ENCODE measurements at regions not wholly inside any gene's neighbourhood (a gene's known extent, or its start where the extent isn't known, plus 50 kb on each side); places are given as distances from the start of the nearest gene placed in this dataset.

DNA sequence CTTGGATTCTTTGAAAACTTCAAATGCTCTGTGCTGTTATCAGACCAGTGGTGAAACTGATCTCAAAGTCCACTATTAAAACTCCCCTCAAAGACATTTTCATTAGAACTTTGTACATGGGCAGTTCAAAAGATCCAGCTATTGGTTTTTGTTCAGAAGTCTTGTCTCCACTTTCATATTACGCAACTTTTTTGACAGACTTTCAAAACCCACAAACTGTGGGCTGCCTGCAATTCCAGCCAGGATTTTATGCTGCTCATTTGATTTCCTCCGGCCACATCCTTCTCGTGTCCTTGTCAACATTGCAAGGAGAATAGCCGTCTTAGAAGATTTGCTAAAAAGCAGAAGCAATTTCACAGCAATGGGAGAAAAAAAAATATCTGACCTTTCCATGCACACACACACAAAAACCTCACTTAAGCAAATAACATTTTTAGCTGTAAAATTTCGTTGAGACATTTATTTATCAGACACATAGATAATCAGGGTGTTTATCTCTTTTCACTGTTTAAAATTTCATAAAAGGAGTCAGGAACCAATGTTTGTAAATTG, 1990.5 kb downstream of the MAT2B start:
- DNase-seq, result no peak
- Histone ChIP-seq H3K27me3 (ENCODE audit: control insufficient read depth, insufficient read depth, low read length, poor library complexity, severe bottlenecking) (no peaks in the 10 kb centered on the region), H3K36me3 (ENCODE audit: control insufficient read depth, insufficient read depth, low read length) (no peaks in the 10 kb centered on the region), H3K9ac (ENCODE audit: extremely low read depth, low read length, poor library complexity, severe bottlenecking) (no peak overlapping the region), H3K4me1 (ENCODE audit: control insufficient read depth, insufficient read depth, low read length) (peaks cover 4% of the 10 kb centered on the region), H3K4me3 (ENCODE audit: low read length) (no peak overlapping the region), H3K27ac (ENCODE audit: low read depth, low read length) (no peak overlapping the region), H3K9me3 (ENCODE audit: control insufficient read depth, low read length) (no peaks in the 10 kb centered on the region)
- Mint-ChIP-seq H3K27ac (no peak overlapping the region), H3K9me3 (peaks cover 2% of the 10 kb centered on the region), H3K4me1 (peaks cover 9% of the 10 kb centered on the region), H3K36me3 (ENCODE audit: low read depth) (no peaks in the 10 kb centered on the region), H3K4me3 (no peak overlapping the region), H3K27me3 (ENCODE audit: insufficient read depth) (no peaks in the 10 kb centered on the region)
- TF ChIP-seq, protein P1, sequence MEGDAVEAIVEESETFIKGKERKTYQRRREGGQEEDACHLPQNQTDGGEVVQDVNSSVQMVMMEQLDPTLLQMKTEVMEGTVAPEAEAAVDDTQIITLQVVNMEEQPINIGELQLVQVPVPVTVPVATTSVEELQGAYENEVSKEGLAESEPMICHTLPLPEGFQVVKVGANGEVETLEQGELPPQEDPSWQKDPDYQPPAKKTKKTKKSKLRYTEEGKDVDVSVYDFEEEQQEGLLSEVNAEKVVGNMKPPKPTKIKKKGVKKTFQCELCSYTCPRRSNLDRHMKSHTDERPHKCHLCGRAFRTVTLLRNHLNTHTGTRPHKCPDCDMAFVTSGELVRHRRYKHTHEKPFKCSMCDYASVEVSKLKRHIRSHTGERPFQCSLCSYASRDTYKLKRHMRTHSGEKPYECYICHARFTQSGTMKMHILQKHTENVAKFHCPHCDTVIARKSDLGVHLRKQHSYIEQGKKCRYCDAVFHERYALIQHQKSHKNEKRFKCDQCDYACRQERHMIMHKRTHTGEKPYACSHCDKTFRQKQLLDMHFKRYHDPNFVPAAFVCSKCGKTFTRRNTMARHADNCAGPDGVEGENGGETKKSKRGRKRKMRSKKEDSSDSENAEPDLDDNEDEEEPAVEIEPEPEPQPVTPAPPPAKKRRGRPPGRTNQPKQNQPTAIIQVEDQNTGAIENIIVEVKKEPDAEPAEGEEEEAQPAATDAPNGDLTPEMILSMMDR (conservative IDR thresholded peaks at IDR 0.05), result no peak
- 90 to 100% methylated on average over 4 to 5 of the region's 5 CpGs for WGBS, 2 experiments (ENCODE audit: insufficient coverage in 1 of 2, insufficient read length in 1 of 2)

DNA sequence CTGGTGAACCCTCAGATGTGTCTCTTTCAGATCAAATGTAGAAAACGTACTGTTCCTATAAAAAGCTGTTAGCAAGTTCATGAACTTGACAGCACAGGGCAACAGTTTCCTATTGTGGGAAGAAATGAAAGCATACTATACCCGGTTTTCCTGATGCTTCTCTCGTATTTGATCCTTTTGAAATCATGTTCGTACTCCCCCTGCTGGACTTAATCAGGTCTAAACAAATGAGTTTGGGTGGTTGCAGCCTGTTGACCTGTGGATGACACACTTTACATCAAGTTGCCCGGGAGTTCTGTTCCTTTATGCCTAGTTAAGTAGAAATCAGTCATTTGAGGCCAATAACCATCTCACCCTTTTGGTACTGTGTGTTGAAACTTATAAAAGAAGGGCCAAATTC, 1992.3 kb downstream of the MAT2B start:
- no peaks in the 10 kb centered on the region for H3K27me3 Mint-ChIP-seq (ENCODE audit: insufficient read depth)
- peaks cover 4% of the 10 kb centered on the region for H3K4me1 ChIP-seq (ENCODE audit: control insufficient read depth, insufficient read depth, low read length)
- H3K36me3 Mint-ChIP-seq (ENCODE audit: low read depth), result no peaks in the 10 kb centered on the region
- no peak overlapping the region for H3K4me3 Mint-ChIP-seq
- no peak overlapping the region for H3K27ac Mint-ChIP-seq
- H3K36me3 ChIP-seq (ENCODE audit: control insufficient read depth, insufficient read depth, low read length), result no peaks in the 10 kb centered on the region
- H3K27ac ChIP-seq (ENCODE audit: low read depth, low read length), result no peak overlapping the region
- no peaks in the 10 kb centered on the region for H3K27me3 ChIP-seq (ENCODE audit: control insufficient read depth, insufficient read depth, low read length, poor library complexity, severe bottlenecking)
- DNase-seq, result peak; percentile 54
- no peak overlapping the region for H3K4me3 ChIP-seq (ENCODE audit: low read length)
- peaks cover 9% of the 10 kb centered on the region for H3K4me1 Mint-ChIP-seq
- TF ChIP-seq, protein P1 (conservative IDR thresholded peaks at IDR 0.05), result peak; percentile 72
- no peak overlapping the region for H3K9ac ChIP-seq (ENCODE audit: extremely low read depth, low read length, poor library complexity, severe bottlenecking)
- H3K9me3 ChIP-seq (ENCODE audit: control insufficient read depth, low read length), result no peaks in the 10 kb centered on the region
- H3K9me3 Mint-ChIP-seq, result peaks cover 2% of the 10 kb centered on the region
- WGBS, 2 experiments (ENCODE audit: insufficient coverage in 1 of 2, insufficient read length in 1 of 2), result 87 to 91% methylated on average over 3 to 5 of the region's 5 CpGs

DNA sequence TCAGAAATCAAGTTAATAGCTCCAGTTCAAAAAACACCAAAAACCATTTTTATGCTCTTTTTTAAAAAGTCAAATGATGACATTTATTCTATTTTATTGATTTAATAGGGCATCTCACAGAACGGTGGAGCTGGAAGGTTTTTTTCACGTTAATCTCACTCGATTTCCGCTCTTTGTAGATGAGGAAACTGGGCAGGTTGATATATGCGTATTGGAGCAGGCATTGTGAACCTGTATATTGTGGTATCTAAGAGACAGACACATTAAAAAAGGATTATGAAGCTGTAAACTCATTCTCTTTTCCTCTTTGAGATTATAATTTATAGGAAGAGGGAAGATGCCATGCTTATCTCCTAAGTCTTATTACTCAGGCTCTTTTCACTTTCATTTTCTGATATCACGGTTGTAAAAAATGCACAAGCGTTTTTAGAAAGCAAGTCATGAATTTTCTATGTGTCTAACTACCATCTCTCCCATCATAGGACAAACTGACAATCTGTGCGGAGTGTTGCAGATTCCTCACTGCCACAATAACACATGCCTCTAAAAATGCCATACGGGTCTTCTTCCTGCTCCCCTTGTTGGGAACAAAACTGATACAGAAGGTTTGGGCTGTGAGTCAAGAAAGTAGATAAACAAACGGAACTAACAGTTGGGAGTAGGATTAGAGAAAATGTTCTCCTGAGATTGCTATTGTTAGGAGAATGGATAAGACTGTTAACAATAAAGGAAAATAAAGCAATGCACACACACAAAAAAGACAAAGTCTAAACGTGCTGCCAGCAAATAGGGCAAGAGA, 1997.7 kb downstream of the MAT2B start:
- peaks cover 2% of the 10 kb centered on the region for H3K36me3 Mint-ChIP-seq (ENCODE audit: low read depth)
- H3K4me3 Mint-ChIP-seq, result peak overlapping the region; percentile 3
- 79 to 83% methylated on average over 8 to 11 of the region's 11 CpGs for WGBS, 2 experiments (ENCODE audit: insufficient coverage in 1 of 2, insufficient read length in 1 of 2)
- TF ChIP-seq, protein P1 (conservative IDR thresholded peaks at IDR 0.05), result no peak
- Histone ChIP-seq H3K36me3 (ENCODE audit: control insufficient read depth, insufficient read depth, low read length) (no peaks in the 10 kb centered on the region), H3K27ac (ENCODE audit: low read depth, low read length) (no peak overlapping the region), H3K4me1 (ENCODE audit: control insufficient read depth, insufficient read depth, low read length) (no peaks in the 10 kb centered on the region), H3K9ac (ENCODE audit: extremely low read depth, low read length, poor library complexity, severe bottlenecking) (no peak overlapping the region), H3K4me3 (ENCODE audit: low read length) (no peak overlapping the region), H3K27me3 (ENCODE audit: control insufficient read depth, insufficient read depth, low read length, poor library complexity, severe bottlenecking) (no peaks in the 10 kb centered on the region), H3K9me3 (ENCODE audit: control insufficient read depth, low read length) (peaks cover 25% of the 10 kb centered on the region)
- H3K27ac Mint-ChIP-seq, result peak overlapping the region; percentile 1
- H3K9me3 Mint-ChIP-seq, result peaks cover 15% of the 10 kb centered on the region
- H3K27me3 Mint-ChIP-seq (ENCODE audit: insufficient read depth), result no peaks in the 10 kb centered on the region
- H3K4me1 Mint-ChIP-seq, result peaks cover 27% of the 10 kb centered on the region
- DNase-seq, result no peak

Measured in endodermal cell (in vitro differentiated cells).